Testis (tissue), 2 donors: ENCODE measurements at regions not wholly inside any gene's neighbourhood (a gene's known extent, or its start where the extent isn't known, plus 50 kb on each side); places are given as distances from the start of the nearest gene placed in this dataset.
"Not testable (repeated sequence)": the region's sequence is repeated elsewhere in the genome, so short reads cannot be mapped to it uniquely, and the experiment has no call there.

Experiments
- DNase-seq: peaks from one replicate; pipeline ENCODE4 v3.0.0-alpha.2; 2019
- H3K27ac ChIP-seq, 2 donors: fragments of 200-600 bp; sonication (generic); one replicate each; pipeline ENCODE4 v1.5.1; 2019
- H3K27me3 ChIP-seq: fragments of 200-600 bp; sonication (generic); one replicate; pipeline ENCODE4 v1.5.1; 2019
- H3K36me3 ChIP-seq: fragments of 200-600 bp; sonication (generic); one replicate; pipeline ENCODE4 v1.5.1; 2017; ENCODE audit warnings: low read depth; ENCODE audit errors: missing control alignments
- H3K4me1 ChIP-seq: fragments of 200-600 bp; sonication (generic); one replicate; pipeline ENCODE4 v1.5.1; 2019
- H3K4me3 ChIP-seq, 2 donors: fragments of 200-600 bp; sonication (generic); one replicate each; pipeline ENCODE4 v1.5.1; 2017 to 2019
- H3K9me3 ChIP-seq: fragments of 200-600 bp; sonication (generic); one replicate; pipeline ENCODE4 v1.5.1; 2017
- POLR2A ChIP-seq: fragments of 450-650 bp; IDR thresholded peaks from one replicate; pipeline ENCODE4 v1.6.1; 2017; ENCODE audit warnings: antibody characterized with exemption, mild to moderate bottlenecking, moderate library complexity
- WGBS, 2 donors: methylation state at CpG; one replicate each; pipeline ENCODE4 v1.1.5; 2018; 5-methylcytosine and 5-hydroxymethylcytosine counted together
- intact Hi-C: fragments of 100-400 bp; cut with DNase I; formaldehyde crosslinking; loops from one replicate; pipeline ENCODE4 v1.15.1; 2023; ENCODE audit warnings: low total_unique reads
- TF ChIP-seq, protein P1 (sequence below), 3 experiments: fragments of 450-650 bp in 2 of 3; fragments of 200-600 bp in 1 of 3; sonication (generic) in 1 of 3; IDR thresholded peaks; one replicate each; pipeline ENCODE4 v1.5.1; 2016 to 2019; ENCODE audit warnings: antibody characterized with exemption in 3 of 3, mild to moderate bottlenecking in 2 of 3, moderate library complexity in 1 of 3

GRCh38 chr1:76687307-76688175 is 179.7 kb upstream of the ST6GALNAC5 start:
- TF ChIP-seq, protein P1, sequence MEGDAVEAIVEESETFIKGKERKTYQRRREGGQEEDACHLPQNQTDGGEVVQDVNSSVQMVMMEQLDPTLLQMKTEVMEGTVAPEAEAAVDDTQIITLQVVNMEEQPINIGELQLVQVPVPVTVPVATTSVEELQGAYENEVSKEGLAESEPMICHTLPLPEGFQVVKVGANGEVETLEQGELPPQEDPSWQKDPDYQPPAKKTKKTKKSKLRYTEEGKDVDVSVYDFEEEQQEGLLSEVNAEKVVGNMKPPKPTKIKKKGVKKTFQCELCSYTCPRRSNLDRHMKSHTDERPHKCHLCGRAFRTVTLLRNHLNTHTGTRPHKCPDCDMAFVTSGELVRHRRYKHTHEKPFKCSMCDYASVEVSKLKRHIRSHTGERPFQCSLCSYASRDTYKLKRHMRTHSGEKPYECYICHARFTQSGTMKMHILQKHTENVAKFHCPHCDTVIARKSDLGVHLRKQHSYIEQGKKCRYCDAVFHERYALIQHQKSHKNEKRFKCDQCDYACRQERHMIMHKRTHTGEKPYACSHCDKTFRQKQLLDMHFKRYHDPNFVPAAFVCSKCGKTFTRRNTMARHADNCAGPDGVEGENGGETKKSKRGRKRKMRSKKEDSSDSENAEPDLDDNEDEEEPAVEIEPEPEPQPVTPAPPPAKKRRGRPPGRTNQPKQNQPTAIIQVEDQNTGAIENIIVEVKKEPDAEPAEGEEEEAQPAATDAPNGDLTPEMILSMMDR (IDR thresholded peaks at IDR 0.05): no peak
- TF ChIP-seq POLR2A: no peak
- intact Hi-C loops: no loop called here
- DNase-seq: no peak
- H3K4me1 ChIP-seq: no peaks in the 10 kb centered on the region
- H3K27ac ChIP-seq: no peak overlapping the region
- H3K4me3 ChIP-seq: no peak overlapping the region
- H3K36me3 ChIP-seq: no peaks in the 10 kb centered on the region
- no peaks in the 10 kb centered on the region for H3K9me3 ChIP-seq
- H3K27me3 ChIP-seq: no peaks in the 10 kb centered on the region
- whole genome bisulfite sequencing, 2 donors: 44 to 49% methylated on average over 6 of the region's 6 CpGs

DNA sequence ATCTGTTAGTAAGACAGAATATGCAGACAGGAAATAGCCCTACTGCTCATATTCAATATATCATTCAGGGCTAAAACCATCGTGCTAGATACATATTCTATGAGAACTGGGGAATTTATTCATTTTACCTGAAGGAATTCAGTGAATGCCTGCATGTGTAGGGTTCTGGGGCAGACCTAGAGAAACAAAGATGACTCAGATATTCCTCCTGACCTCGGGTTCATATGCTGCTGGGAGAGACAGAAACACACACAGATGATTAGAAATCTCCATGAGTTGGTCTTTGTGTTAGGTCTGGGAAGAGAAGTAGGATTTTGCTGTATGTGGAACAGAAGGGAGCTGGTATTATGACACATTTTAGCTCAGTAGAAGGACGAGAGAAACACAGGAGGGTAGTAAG is 176.5 kb upstream of the ST6GALNAC5 start:
- no peaks in the 10 kb centered on the region for H3K9me3 ChIP-seq
- no peaks in the 10 kb centered on the region for H3K27me3 ChIP-seq
- 66 to 70% methylated on average over 3 of the region's 3 CpGs for WGBS, 2 donors
- no peaks in the 10 kb centered on the region for H3K4me1 ChIP-seq
- H3K4me3 ChIP-seq: no peak overlapping the region
- TF ChIP-seq, protein P1 (IDR thresholded peaks at IDR 0.05): no peak
- TF ChIP-seq POLR2A: no peak
- no peak overlapping the region for H3K27ac ChIP-seq
- intact Hi-C loops: no loop called here
- DNase-seq: no peak
- no peaks in the 10 kb centered on the region for H3K36me3 ChIP-seq

DNA sequence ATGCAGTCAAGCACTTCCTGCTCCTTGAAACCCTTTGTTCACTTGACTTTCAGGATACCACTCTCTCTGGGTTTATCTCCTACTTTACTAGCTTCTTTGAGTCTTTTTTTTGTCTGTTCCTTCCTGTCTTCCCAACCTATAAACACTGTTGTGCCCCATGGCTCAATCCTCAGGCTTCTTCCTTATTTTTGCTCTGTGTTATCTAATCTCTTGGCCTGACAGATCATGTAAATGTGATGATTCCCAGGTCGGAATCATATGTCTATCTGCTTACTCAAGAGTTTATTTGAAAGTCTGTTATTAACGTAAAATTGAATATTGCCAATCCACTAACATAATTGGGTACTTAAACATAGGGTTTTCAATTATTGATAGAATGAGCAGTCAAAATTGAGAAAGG is 171.7 kb upstream of the ST6GALNAC5 start:
- intact Hi-C loops: no loop called here
- H3K27ac ChIP-seq: no peak overlapping the region
- H3K36me3 ChIP-seq: no peaks in the 10 kb centered on the region
- DNase-seq: no peak
- H3K27me3 ChIP-seq: no peaks in the 10 kb centered on the region
- WGBS, 2 donors: 27 to 30% methylated on average over 2 of the region's 2 CpGs
- H3K4me3 ChIP-seq: no peak overlapping the region
- TF ChIP-seq, protein P1 (IDR thresholded peaks at IDR 0.05): no peak
- no peak for TF ChIP-seq POLR2A
- no peaks in the 10 kb centered on the region for H3K4me1 ChIP-seq
- H3K9me3 ChIP-seq: no peaks in the 10 kb centered on the region

DNA sequence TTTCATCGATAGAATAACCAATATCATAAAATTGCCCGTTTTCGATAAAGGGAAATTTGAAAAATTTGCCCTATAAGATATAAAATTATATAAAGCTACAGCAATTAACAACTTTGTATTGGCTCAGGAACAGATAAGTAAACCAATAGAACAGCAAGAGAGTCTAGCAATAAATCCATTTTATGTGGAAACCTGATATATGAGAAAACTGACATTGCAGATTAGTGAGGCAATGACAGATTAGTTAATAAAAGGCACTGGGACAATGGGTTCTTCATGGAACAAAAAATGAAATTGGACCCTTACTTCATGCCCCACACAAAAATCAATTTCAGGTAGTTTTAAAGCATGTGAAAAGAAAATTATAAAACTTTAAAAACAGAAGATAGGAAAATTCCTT is 169.9 kb upstream of the ST6GALNAC5 start:
- H3K27me3 ChIP-seq: no peaks in the 10 kb centered on the region
- intact Hi-C loops: no loop called here
- WGBS, 2 donors: 86 to 95% methylated on average over 3 of the region's 3 CpGs

DNA sequence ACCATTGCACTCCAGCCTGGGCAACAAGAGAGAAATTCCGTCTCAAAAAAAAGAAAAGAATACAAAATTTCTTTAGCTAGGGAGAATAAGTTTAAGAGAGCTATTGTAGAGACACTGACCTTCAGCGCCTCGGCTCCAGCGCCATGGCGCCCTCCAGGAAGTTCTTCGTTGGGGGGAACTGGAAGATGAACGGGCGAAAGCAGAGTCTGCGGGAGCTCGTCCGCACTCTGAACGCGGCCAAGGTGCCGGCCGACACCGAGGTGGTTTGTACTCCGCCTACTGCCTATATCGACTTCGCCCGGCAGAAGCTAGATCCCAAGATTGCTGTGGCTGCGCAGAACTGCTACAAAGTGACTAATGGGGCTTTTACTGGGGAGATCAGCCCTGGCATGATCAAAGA is 167.6 kb upstream of the ST6GALNAC5 start:
- H3K4me3 ChIP-seq: peak overlapping the region in 1 of 2 donors; percentile 23
- H3K36me3 ChIP-seq, H3K9me3 ChIP-seq, intact Hi-C loops, DNase-seq, H3K4me1 ChIP-seq, H3K27ac ChIP-seq, H3K27me3 ChIP-seq: not testable (repeated sequence)
- 65 to 91% methylated on average over 19 to 21 of the region's 21 CpGs for WGBS, 2 donors

More for the DNA sequence above, 169.9 kb upstream of the ST6GALNAC5 start:
- DNase-seq: no peak
- TF ChIP-seq, protein P1 (IDR thresholded peaks at IDR 0.05): no peak
- TF ChIP-seq POLR2A: no peak
- H3K4me1 ChIP-seq: no peaks in the 10 kb centered on the region
- H3K4me3 ChIP-seq: no peak overlapping the region
- H3K27ac ChIP-seq: no peak overlapping the region
- H3K9me3 ChIP-seq: no peaks in the 10 kb centered on the region
- H3K36me3 ChIP-seq: no peaks in the 10 kb centered on the region

DNA sequence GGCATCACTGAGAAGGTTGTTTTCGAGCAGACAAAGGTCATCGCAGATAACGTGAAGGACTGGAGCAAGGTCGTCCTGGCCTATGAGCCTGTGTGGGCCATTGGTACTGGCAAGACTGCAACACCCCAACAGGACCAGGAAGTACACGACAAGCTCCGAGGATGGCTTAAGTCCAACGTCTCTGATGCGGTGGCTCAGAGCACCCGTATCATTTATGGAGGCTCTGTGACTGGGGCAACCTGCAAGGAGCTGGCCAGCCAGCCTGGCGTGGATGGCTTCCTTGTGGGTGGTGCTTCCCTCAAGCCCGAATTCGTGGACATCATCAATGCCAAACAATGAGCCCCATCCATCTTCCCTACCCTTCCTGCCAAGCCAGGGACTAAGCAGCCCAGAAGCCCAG is 167.1 kb upstream of the ST6GALNAC5 start:
- WGBS, 2 donors: 82% methylated on average over 12 of the region's 12 CpGs
- H3K27ac ChIP-seq, H3K36me3 ChIP-seq, intact Hi-C loops, H3K4me1 ChIP-seq, H3K9me3 ChIP-seq, DNase-seq, H3K27me3 ChIP-seq: not testable (repeated sequence)
- peak overlapping the region in 1 of 2 donors; percentile 23 for H3K4me3 ChIP-seq
